Chondrocyte (in vitro differentiated cells): ENCODE measurements at regions not wholly inside any gene's neighbourhood (a gene's known extent, or its start where the extent isn't known, plus 50 kb on each side); places are given as distances from the start of the nearest gene placed in this dataset.
"Not testable (repeated sequence)": the region's sequence is repeated elsewhere in the genome, so short reads cannot be mapped to it uniquely, and the experiment has no call there.

Experiments
- DNase-seq: peaks from one replicate; pipeline ENCODE4 v3.0.0; 2021; ENCODE audit warnings: mixed read lengths, low spot score
- H3K27ac Mint-ChIP-seq: one replicate; pipeline ENCODE4 v1.8.0; 2021; ENCODE audit warnings: mild to moderate bottlenecking, moderate library complexity, mixed read lengths; ENCODE audit not compliant: unreplicated experiment
- H3K27me3 Mint-ChIP-seq: 2 replicates; pipeline ENCODE4 v1.8.0; 2021; ENCODE audit warnings: low read depth, mixed read lengths
- H3K36me3 Mint-ChIP-seq: 2 replicates; pipeline ENCODE4 v1.8.0; 2021; ENCODE audit warnings: low read depth, mixed read lengths
- H3K4me1 Mint-ChIP-seq: 2 replicates; pipeline ENCODE4 v1.8.0; 2021; ENCODE audit warnings: low read depth, mild to moderate bottlenecking, mixed read lengths
- H3K4me3 Mint-ChIP-seq: one replicate; pipeline ENCODE4 v1.8.0; 2021; ENCODE audit warnings: mild to moderate bottlenecking, moderate library complexity, mixed read lengths; ENCODE audit not compliant: unreplicated experiment
- H3K9me3 Mint-ChIP-seq: 2 replicates; pipeline ENCODE4 v1.8.0; 2021; ENCODE audit warnings: low read depth, mixed read lengths
- TF ChIP-seq, protein P1 (sequence below): fragments of 200-600 bp; sonication (generic); IDR thresholded peaks from 2 replicates; pipeline ENCODE4 v1.5.0; 2021; ENCODE audit warnings: antibody characterized with exemption, mild to moderate bottlenecking, moderate library complexity

- Mint-ChIP-seq H3K9me3 (peaks cover 26% of the 10 kb centered on the region), H3K27me3 (no peaks in the 10 kb centered on the region), H3K27ac (no peak overlapping the region), H3K4me3 (no peak overlapping the region), H3K4me1 (no peaks in the 10 kb centered on the region), H3K36me3 (peaks cover 8% of the 10 kb centered on the region)
- DNase-seq: no peak
- TF ChIP-seq, protein P1, sequence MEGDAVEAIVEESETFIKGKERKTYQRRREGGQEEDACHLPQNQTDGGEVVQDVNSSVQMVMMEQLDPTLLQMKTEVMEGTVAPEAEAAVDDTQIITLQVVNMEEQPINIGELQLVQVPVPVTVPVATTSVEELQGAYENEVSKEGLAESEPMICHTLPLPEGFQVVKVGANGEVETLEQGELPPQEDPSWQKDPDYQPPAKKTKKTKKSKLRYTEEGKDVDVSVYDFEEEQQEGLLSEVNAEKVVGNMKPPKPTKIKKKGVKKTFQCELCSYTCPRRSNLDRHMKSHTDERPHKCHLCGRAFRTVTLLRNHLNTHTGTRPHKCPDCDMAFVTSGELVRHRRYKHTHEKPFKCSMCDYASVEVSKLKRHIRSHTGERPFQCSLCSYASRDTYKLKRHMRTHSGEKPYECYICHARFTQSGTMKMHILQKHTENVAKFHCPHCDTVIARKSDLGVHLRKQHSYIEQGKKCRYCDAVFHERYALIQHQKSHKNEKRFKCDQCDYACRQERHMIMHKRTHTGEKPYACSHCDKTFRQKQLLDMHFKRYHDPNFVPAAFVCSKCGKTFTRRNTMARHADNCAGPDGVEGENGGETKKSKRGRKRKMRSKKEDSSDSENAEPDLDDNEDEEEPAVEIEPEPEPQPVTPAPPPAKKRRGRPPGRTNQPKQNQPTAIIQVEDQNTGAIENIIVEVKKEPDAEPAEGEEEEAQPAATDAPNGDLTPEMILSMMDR: peak; percentile 17
These were observed 54.6 kb downstream of the DKK1 start for GRCh38 chr10:52368725-52369124.

- not testable (repeated sequence) for H3K4me1 Mint-ChIP-seq, H3K27me3 Mint-ChIP-seq, DNase-seq, H3K27ac Mint-ChIP-seq, H3K4me3 Mint-ChIP-seq, H3K36me3 Mint-ChIP-seq
- peaks cover 20% of the 10 kb centered on the region for H3K9me3 Mint-ChIP-seq
These were observed 60.1 kb downstream of the DKK1 start for GRCh38 chr10:52374207-52374606.

DNA sequence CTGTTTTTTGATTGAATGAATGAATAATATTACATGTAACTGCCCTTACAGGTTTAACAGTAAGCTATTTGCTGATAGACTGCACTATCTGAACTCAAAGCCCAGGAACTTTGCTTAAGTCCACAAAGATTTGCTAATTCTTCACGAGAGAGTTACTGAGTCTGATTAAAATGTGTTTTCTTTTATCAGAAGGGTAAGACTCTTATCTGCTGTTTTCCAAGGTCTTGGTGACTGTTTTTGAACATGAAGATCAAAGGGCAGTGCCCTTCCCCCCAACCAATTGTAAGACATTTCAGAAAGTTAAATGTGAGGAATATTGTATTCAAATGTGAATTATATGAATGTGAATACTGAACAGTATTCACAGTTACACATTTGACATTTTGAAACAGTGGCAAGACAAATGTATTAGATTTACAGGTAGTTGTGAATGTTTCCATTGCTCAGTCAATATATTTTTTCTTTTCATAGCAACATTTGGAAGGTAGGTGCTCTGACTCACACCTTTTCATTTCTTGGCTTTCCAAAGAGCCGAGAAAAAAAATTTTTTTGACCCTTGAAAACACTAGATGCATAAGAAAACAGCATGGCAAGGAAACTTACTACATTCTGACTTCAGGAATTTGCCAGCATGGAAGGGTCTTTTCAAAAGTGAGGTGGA, 62.7 kb downstream of the DKK1 start:
- TF ChIP-seq, protein P1: no peak
- H3K4me1 Mint-ChIP-seq: no peaks in the 10 kb centered on the region
- no peak overlapping the region for H3K4me3 Mint-ChIP-seq
- peaks cover 13% of the 10 kb centered on the region for H3K9me3 Mint-ChIP-seq
- peaks cover 4% of the 10 kb centered on the region for H3K36me3 Mint-ChIP-seq
- no peak for DNase-seq
- no peak overlapping the region for H3K27ac Mint-ChIP-seq
- H3K27me3 Mint-ChIP-seq: no peaks in the 10 kb centered on the region

DNA sequence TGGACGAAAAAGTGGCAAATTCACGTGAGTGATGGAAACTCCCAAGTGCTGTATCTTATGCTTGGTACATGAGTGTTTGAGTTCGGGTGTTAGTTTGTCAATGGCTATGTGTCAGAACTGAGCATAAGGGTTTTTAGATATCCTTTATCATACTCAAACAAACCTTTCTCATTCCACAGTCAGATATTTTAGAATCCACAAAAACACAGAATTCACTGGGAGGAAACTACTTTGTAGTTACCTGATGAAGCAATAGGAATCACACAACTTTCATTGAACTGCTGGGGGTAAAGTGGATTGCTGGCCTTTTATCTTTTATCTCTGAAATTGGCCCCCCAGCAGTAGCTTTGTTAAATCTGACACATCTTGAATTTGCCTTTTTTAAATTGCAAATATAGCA, 64.0 kb downstream of the DKK1 start:
- peaks cover 6% of the 10 kb centered on the region for H3K9me3 Mint-ChIP-seq
- H3K4me1 Mint-ChIP-seq: no peaks in the 10 kb centered on the region
- no peak for DNase-seq
- peaks cover 4% of the 10 kb centered on the region for H3K36me3 Mint-ChIP-seq
- H3K4me3 Mint-ChIP-seq: no peak overlapping the region
- no peak overlapping the region for H3K27ac Mint-ChIP-seq
- no peaks in the 10 kb centered on the region for H3K27me3 Mint-ChIP-seq
- TF ChIP-seq, protein P1: no peak

DNA sequence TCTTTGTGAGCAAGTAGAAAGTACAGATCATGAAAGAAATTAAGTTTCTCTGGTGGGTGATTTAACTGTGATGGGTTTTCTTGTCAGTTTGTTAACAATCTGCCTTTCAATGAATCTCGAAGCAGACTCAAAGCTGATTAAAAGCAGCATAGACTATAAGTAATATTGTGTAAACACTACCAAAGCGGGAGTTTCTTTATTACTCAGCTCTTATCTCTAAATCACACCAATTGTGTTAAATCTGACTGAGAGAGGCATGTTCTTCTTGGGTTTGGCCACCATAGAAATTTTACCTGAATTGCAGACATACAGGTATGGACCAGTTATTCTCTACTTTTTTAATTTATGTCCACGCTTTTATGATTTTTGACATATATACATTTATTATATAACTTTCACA, 65.2 kb downstream of the DKK1 start:
- H3K4me1 Mint-ChIP-seq: no peaks in the 10 kb centered on the region
- H3K27ac Mint-ChIP-seq: no peak overlapping the region
- no peaks in the 10 kb centered on the region for H3K27me3 Mint-ChIP-seq
- no peaks in the 10 kb centered on the region for H3K36me3 Mint-ChIP-seq
- no peaks in the 10 kb centered on the region for H3K9me3 Mint-ChIP-seq
- TF ChIP-seq, protein P1: no peak
- no peak overlapping the region for H3K4me3 Mint-ChIP-seq
- DNase-seq: no peak

DNA sequence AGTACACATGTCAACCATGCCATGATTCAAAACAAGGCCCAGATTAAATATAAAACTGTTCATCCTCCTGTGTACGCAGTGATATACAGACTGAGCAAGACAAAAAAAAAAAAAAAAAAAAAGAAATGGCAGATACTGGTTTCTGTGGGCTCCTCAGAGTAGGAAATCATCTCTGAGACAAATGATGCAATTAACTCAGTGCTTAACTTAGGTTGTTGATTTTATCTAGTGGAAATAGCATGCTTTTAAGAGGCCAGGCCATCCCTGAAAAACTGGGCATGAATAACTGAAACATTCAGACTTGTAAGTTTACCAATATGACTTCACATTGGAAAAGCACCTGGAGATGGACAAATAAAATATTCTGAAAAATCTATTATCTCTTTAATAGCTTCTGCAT, 69.0 kb downstream of the DKK1 start:
- H3K27ac Mint-ChIP-seq: no peak overlapping the region

More for the DNA sequence above, 69.0 kb downstream of the DKK1 start:
- no peaks in the 10 kb centered on the region for H3K9me3 Mint-ChIP-seq
- H3K36me3 Mint-ChIP-seq: no peaks in the 10 kb centered on the region
- no peak for DNase-seq
- TF ChIP-seq, protein P1: no peak
- H3K4me3 Mint-ChIP-seq: no peak overlapping the region
- H3K27me3 Mint-ChIP-seq: no peaks in the 10 kb centered on the region
- no peaks in the 10 kb centered on the region for H3K4me1 Mint-ChIP-seq
